Vagina (tissue), 2 donors: ENCODE measurements at regions not wholly inside any gene's neighbourhood (a gene's known extent, or its start where the extent isn't known, plus 50 kb on each side); places are given as distances from the start of the nearest gene placed in this dataset.

Source experiments
- DNase-seq, 2 donors: peaks; one replicate each; pipeline ENCODE4 v3.0.0-alpha.2; 2017; ENCODE audit errors: extremely low spot score in 2 of 2
- H3K27ac ChIP-seq: fragments of 200-600 bp; sonication (generic); one replicate; pipeline ENCODE4 v1.5.1; 2019
- H3K27me3 ChIP-seq: fragments of 200-600 bp; sonication (generic); one replicate; pipeline ENCODE4 v1.5.1; 2019
- H3K36me3 ChIP-seq, 2 donors: fragments of 200-600 bp; sonication (generic); one replicate each; pipeline ENCODE4 v1.5.1; 2017 to 2019
- H3K4me1 ChIP-seq: fragments of 200-600 bp; sonication (generic); one replicate; pipeline ENCODE4 v1.5.1; 2019
- H3K4me3 ChIP-seq, 2 donors: fragments of 200-600 bp; sonication (generic); 1 replicate in 1 of 2; 2 replicates in 1 of 2; pipeline ENCODE4 v1.5.1; 2016 to 2019
- H3K9me3 ChIP-seq: fragments of 200-600 bp; sonication (generic); one replicate; pipeline ENCODE4 v1.5.1; 2019
- CTCF ChIP-seq, 3 experiments: fragments of 450-650 bp in 2 of 3; fragments of 200-600 bp in 1 of 3; sonication (generic) in 1 of 3; IDR thresholded peaks; one replicate each; pipeline ENCODE4 v1.5.1; 2017 to 2019; ENCODE audit warnings: antibody characterized with exemption in 3 of 3, mild to moderate bottlenecking in 2 of 3, moderate library complexity in 2 of 3
- POLR2A ChIP-seq, 2 donors: fragments of 450-650 bp; IDR thresholded peaks; one replicate each; pipeline ENCODE4 v1.6.1; 2017; ENCODE audit warnings: antibody characterized with exemption in 2 of 2, mild to moderate bottlenecking in 2 of 2, moderate library complexity in 2 of 2
- POLR2AphosphoS5 ChIP-seq, 2 donors: sonication (generic); formaldehyde crosslinking; IDR thresholded peaks; one replicate each; pipeline ENCODE4 v1.9.0; 2017; ENCODE audit warnings: antibody characterized with exemption in 2 of 2, mild to moderate bottlenecking in 2 of 2, low read depth in 1 of 2; ENCODE audit not compliant: insufficient read depth in 1 of 2
- intact Hi-C: fragments of 100-400 bp; cut with DNase I; formaldehyde crosslinking; loops from one replicate; pipeline ENCODE4 v1.15.1; 2023

- Histone ChIP-seq H3K4me3 (no peak overlapping the region), H3K9me3 (no peaks in the 10 kb centered on the region), H3K27me3 (no peaks in the 10 kb centered on the region), H3K27ac (no peak overlapping the region), H3K36me3 (no peaks in the 10 kb centered on the region), H3K4me1 (no peaks in the 10 kb centered on the region)
- intact Hi-C loops, result no loop called here
- TF ChIP-seq POLR2A (IDR thresholded peaks at IDR 0.05) (no peak), POLR2AphosphoS5 (IDR thresholded peaks at IDR 0.05; ENCODE audit: insufficient read depth in 1 of 2, low read depth in 1 of 2) (no peak), CTCF (IDR thresholded peaks at IDR 0.05) (no peak)
- DNase-seq, result no peak
Measured at GRCh38 chr15:97087006-97087741, 756.7 kb downstream of the NR2F2 start.

- Histone ChIP-seq H3K4me3 (no peak overlapping the region), H3K27ac (no peak overlapping the region), H3K36me3 (no peaks in the 10 kb centered on the region), H3K27me3 (no peaks in the 10 kb centered on the region), H3K9me3 (no peaks in the 10 kb centered on the region), H3K4me1 (no peaks in the 10 kb centered on the region)
- TF ChIP-seq POLR2AphosphoS5 (IDR thresholded peaks at IDR 0.05; ENCODE audit: insufficient read depth in 1 of 2, low read depth in 1 of 2), result no peak
- no peak for TF ChIP-seq CTCF (IDR thresholded peaks at IDR 0.05)
- no peak for TF ChIP-seq POLR2A (IDR thresholded peaks at IDR 0.05)
- DNase-seq, result no peak
- intact Hi-C loops, result no loop called here
Measured at GRCh38 chr15:97091093-97091492, 760.6 kb downstream of the NR2F2 start.

- H3K27ac ChIP-seq, result no peak overlapping the region
- H3K36me3 ChIP-seq, result no peaks in the 10 kb centered on the region
- intact Hi-C loops, result no loop called here
- no peak overlapping the region for H3K4me3 ChIP-seq
- H3K9me3 ChIP-seq, result no peaks in the 10 kb centered on the region
- TF ChIP-seq CTCF (IDR thresholded peaks at IDR 0.05) (no peak), POLR2A (IDR thresholded peaks at IDR 0.05) (no peak), POLR2AphosphoS5 (IDR thresholded peaks at IDR 0.05; ENCODE audit: insufficient read depth in 1 of 2, low read depth in 1 of 2) (no peak)
- no peaks in the 10 kb centered on the region for H3K27me3 ChIP-seq
- DNase-seq, result no peak
- no peaks in the 10 kb centered on the region for H3K4me1 ChIP-seq
Measured at GRCh38 chr15:97092656-97093055, 762.2 kb downstream of the NR2F2 start.

GRCh38 chr15:97096303-97096835 is 765.9 kb downstream of the NR2F2 start:
- intact Hi-C loops, result no loop called here
- no peaks in the 10 kb centered on the region for H3K9me3 ChIP-seq
- TF ChIP-seq CTCF (IDR thresholded peaks at IDR 0.05), result no peak
- no peak for TF ChIP-seq POLR2A (IDR thresholded peaks at IDR 0.05)
- TF ChIP-seq POLR2AphosphoS5 (IDR thresholded peaks at IDR 0.05; ENCODE audit: insufficient read depth in 1 of 2, low read depth in 1 of 2), result no peak
- no peak overlapping the region for H3K27ac ChIP-seq
- no peaks in the 10 kb centered on the region for H3K27me3 ChIP-seq
- no peaks in the 10 kb centered on the region for H3K4me1 ChIP-seq
- no peak overlapping the region for H3K4me3 ChIP-seq
- no peaks in the 10 kb centered on the region for H3K36me3 ChIP-seq
- DNase-seq, result no peak

- no peaks in the 10 kb centered on the region for H3K9me3 ChIP-seq
- H3K4me3 ChIP-seq, result no peak overlapping the region
- no peaks in the 10 kb centered on the region for H3K36me3 ChIP-seq
- TF ChIP-seq POLR2AphosphoS5 (IDR thresholded peaks at IDR 0.05; ENCODE audit: insufficient read depth in 1 of 2, low read depth in 1 of 2), result no peak
- TF ChIP-seq POLR2A (IDR thresholded peaks at IDR 0.05), result no peak
- no peak for TF ChIP-seq CTCF (IDR thresholded peaks at IDR 0.05)
- H3K4me1 ChIP-seq, result no peaks in the 10 kb centered on the region
- intact Hi-C loops, result no loop called here
- no peaks in the 10 kb centered on the region for H3K27me3 ChIP-seq
- DNase-seq, result no peak
- H3K27ac ChIP-seq, result no peak overlapping the region
Measured at GRCh38 chr15:97099040-97099439, 768.5 kb downstream of the NR2F2 start.
